Esophagus muscularis mucosa (tissue), 4 donors: ENCODE measurements at regions not wholly inside any gene's neighbourhood (a gene's known extent, or its start where the extent isn't known, plus 50 kb on each side); places are given as distances from the start of the nearest gene placed in this dataset.

ENCODE experiments used
- DNase-seq: peaks from one replicate; pipeline ENCODE4 v3.0.0-alpha.2; 2017; ENCODE audit errors: extremely low spot score
- H3K27ac ChIP-seq, 4 donors: fragments of 200-600 bp; sonication (generic); replicated peaks in 1 of 4; 1 replicate in 3 of 4; 2 replicates in 1 of 4; pipeline ENCODE4 v1.5.1; 2016 to 2019; ENCODE audit warnings: mild to moderate bottlenecking in 1 of 4
- H3K27me3 ChIP-seq, 4 donors: fragments of 200-600 bp; sonication (generic); one replicate each; pipeline versions ENCODE4 v1.5.1 to v1.6.0; 2016 to 2019
- H3K36me3 ChIP-seq, 4 donors: fragments of 200-600 bp; sonication (generic); one replicate each; pipeline ENCODE4 v1.5.1; 2016 to 2019
- H3K4me1 ChIP-seq, 4 donors: fragments of 200-600 bp; sonication (generic); one replicate each; pipeline ENCODE4 v1.5.1; 2016 to 2019
- H3K4me3 ChIP-seq, 4 donors: fragments of 200-600 bp; sonication (generic); 1 replicate in 2 of 4; 2 replicates in 2 of 4; pipeline ENCODE4 v1.5.1; 2016 to 2019; ENCODE audit warnings: mild to moderate bottlenecking in 4 of 4, moderate library complexity in 1 of 4
- H3K9me3 ChIP-seq, 4 donors: fragments of 200-600 bp; sonication (generic); 1 replicate in 3 of 4; 2 replicates in 1 of 4; pipeline ENCODE4 v1.5.1; 2016 to 2019
- EP300 ChIP-seq: sonication (generic); formaldehyde crosslinking; IDR thresholded peaks from one replicate; pipeline ENCODE4 v1.6.1; 2017; ENCODE audit warnings: antibody characterized with exemption
- POLR2A ChIP-seq: fragments of 450-650 bp; IDR thresholded peaks from one replicate; pipeline ENCODE4 v1.6.1; 2017; ENCODE audit warnings: antibody characterized with exemption, moderate library complexity, mild to moderate bottlenecking, low read depth
- POLR2AphosphoS5 ChIP-seq, 2 donors: sonication (generic); formaldehyde crosslinking; IDR thresholded peaks; one replicate each; pipeline ENCODE4 v1.6.1; 2017; ENCODE audit warnings: antibody characterized with exemption in 2 of 2
- WGBS: methylation state at CpG from one replicate; pipeline ENCODE4 v1.1.5; 2018; 5-methylcytosine and 5-hydroxymethylcytosine counted together
- intact Hi-C: fragments of 100-400 bp; cut with DNase I; formaldehyde crosslinking; loops from one replicate; pipeline ENCODE4 v1.15.1; 2023
- TF ChIP-seq, protein P1 (sequence below), 3 experiments: fragments of 200-600 bp in 2 of 3; fragments of 450-650 bp in 1 of 3; sonication (generic) in 2 of 3; IDR thresholded peaks; one replicate each; pipeline ENCODE4 v1.5.1; 2017 to 2019; ENCODE audit warnings: antibody characterized with exemption in 3 of 3, mild to moderate bottlenecking in 2 of 3, moderate library complexity in 1 of 3

DNA sequence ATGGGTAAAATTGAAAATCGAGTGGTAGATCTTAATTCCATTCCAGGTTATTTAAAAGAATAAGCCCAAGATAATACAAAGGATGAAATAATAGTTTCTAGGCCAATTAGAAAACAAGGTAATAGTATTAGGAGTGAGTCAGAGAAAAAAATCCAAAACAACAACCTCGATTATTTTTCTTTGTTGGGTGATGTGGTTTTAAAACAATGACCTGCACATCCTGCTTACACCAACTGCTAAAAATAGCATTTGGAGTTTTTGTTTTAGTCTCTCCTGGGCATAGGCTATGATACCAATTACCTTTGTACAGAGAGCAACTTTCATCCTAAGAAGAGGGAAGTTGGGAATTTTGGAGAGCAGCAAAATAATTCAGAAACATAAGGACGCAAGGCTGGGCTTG lies 101.7 kb upstream of the MYO10 start:
- peaks cover 0 to 5% (median 0%) of the 10 kb centered on the region in 4 donors for H3K9me3 ChIP-seq
- H3K27me3 ChIP-seq: no peaks in the 10 kb centered on the region
- H3K27ac ChIP-seq: no peak overlapping the region
- no peaks in the 10 kb centered on the region for H3K4me1 ChIP-seq
- 59% methylated on average over 3 of the region's 3 CpGs for WGBS
- intact Hi-C loops: no loop called here
- no peaks in the 10 kb centered on the region for H3K36me3 ChIP-seq
- no peak overlapping the region for H3K4me3 ChIP-seq
- no peak for TF ChIP-seq POLR2AphosphoS5 (IDR thresholded peaks at IDR 0.05)
- TF ChIP-seq, protein P1, sequence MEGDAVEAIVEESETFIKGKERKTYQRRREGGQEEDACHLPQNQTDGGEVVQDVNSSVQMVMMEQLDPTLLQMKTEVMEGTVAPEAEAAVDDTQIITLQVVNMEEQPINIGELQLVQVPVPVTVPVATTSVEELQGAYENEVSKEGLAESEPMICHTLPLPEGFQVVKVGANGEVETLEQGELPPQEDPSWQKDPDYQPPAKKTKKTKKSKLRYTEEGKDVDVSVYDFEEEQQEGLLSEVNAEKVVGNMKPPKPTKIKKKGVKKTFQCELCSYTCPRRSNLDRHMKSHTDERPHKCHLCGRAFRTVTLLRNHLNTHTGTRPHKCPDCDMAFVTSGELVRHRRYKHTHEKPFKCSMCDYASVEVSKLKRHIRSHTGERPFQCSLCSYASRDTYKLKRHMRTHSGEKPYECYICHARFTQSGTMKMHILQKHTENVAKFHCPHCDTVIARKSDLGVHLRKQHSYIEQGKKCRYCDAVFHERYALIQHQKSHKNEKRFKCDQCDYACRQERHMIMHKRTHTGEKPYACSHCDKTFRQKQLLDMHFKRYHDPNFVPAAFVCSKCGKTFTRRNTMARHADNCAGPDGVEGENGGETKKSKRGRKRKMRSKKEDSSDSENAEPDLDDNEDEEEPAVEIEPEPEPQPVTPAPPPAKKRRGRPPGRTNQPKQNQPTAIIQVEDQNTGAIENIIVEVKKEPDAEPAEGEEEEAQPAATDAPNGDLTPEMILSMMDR (IDR thresholded peaks at IDR 0.05): no peak
- DNase-seq: no peak

DNA sequence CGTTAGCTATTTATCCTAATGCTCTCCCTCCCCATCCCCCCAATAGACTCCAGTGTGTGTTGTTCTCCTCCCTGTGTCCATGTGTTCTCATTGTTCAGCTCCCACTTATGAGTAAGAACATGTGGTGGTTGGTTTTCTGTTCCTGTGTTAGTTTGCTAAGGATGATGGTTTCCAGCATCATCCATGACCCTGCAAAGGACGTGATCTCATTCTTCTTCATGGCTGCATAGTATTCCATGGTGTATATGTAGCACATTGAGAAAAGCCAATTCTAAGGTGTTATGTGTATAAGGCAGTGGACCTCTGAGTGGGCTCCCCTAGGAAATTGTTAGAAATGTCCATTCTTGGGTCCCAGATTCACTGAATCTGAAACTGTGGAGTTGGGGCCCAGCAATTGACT lies 103.1 kb upstream of the MYO10 start:
- no peaks in the 10 kb centered on the region for H3K27me3 ChIP-seq
- H3K27ac ChIP-seq: no peak overlapping the region
- TF ChIP-seq, protein P1 (IDR thresholded peaks at IDR 0.05): no peak
- no peak for TF ChIP-seq EP300
- H3K9me3 ChIP-seq: peaks cover 0 to 5% (median 0%) of the 10 kb centered on the region in 4 donors
- no peaks in the 10 kb centered on the region for H3K36me3 ChIP-seq
- intact Hi-C loops: no loop called here
- DNase-seq: no peak
- no peak overlapping the region for H3K4me3 ChIP-seq
- no peaks in the 10 kb centered on the region for H3K4me1 ChIP-seq
- WGBS: 93% methylated on average over 2 of the region's 2 CpGs

DNA sequence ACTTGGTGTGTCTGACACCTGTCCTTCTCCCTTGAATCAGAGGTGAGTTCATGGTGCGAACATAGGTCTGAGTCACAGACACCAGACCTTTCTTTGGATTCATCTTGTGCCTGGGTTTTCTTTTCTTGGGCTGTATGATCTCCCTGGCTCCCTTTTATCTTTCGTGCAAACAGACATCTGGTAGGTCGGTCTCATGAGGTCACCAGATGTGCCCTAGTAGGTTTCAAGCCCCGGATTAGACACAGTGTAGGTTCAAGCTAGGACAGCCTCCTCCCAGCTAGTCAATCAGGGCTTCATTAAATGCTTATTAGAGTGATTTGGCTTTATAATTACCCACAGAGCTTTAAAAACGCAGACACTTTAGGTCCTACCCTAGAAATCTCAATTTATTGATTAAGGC lies 106.0 kb upstream of the MYO10 start:
- Histone ChIP-seq H3K27ac (no peak overlapping the region), H3K4me3 (no peak overlapping the region), H3K4me1 (no peaks in the 10 kb centered on the region), H3K27me3 (no peaks in the 10 kb centered on the region), H3K36me3 (no peaks in the 10 kb centered on the region), H3K9me3 (peaks cover 0 to 5% (median 0%) of the 10 kb centered on the region in 4 donors)
- no peak for DNase-seq
- WGBS: 82% methylated on average over 5 of the region's 5 CpGs
- no peak for TF ChIP-seq POLR2A
- TF ChIP-seq, protein P1 (IDR thresholded peaks at IDR 0.05): no peak
- no peak for TF ChIP-seq EP300
- no peak for TF ChIP-seq POLR2AphosphoS5 (IDR thresholded peaks at IDR 0.05)
- intact Hi-C loops: no loop called here

DNA sequence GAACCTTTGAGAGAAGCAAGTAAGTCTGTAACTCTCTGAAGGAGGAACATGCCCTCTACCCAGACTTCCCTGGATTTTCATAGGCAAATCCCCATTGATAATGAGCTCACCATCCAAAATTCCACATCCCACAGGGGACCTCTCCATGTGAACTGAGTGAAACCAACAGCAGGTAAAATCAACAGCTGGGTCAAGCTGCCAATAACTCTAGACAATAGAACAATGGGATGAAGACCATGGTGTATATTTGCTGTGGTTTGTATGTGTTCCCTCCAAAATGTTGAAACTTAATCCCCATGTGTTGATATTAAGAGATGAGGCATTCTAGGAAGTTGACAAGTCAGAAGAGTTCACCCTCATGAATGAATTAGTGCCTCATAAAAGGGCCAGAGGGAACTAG lies 110.2 kb upstream of the MYO10 start:
- Histone ChIP-seq H3K27ac (no peak overlapping the region), H3K27me3 (no peaks in the 10 kb centered on the region), H3K4me3 (no peak overlapping the region), H3K36me3 (no peaks in the 10 kb centered on the region), H3K4me1 (no peaks in the 10 kb centered on the region), H3K9me3 (no peaks in the 10 kb centered on the region)
- intact Hi-C loops: no loop called here
- DNase-seq: no peak
- TF ChIP-seq, protein P1 (IDR thresholded peaks at IDR 0.05): no peak
- TF ChIP-seq POLR2A (no peak), POLR2AphosphoS5 (IDR thresholded peaks at IDR 0.05) (no peak), EP300 (no peak)

DNA sequence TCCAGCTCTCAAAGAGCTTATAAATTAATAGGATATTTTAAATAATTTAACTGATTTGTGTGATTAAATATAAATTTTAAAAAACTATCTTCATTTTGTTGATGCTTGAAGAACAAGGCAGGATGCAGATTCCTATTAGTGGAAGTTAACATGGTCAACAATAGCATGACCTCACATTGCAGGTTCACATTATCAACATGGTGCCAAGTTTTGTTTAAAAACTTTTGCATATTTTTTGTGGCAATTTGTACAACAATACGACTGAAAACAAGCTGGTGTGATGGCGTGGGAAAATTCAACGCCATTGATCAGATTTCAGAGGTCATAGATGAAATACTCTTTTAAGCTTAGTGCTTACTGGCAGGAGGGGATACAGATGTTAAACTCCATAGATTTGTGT lies 114.1 kb upstream of the MYO10 start:
- Histone ChIP-seq H3K9me3 (no peaks in the 10 kb centered on the region), H3K27ac (no peak overlapping the region), H3K4me3 (no peak overlapping the region), H3K4me1 (no peaks in the 10 kb centered on the region), H3K27me3 (no peaks in the 10 kb centered on the region), H3K36me3 (no peaks in the 10 kb centered on the region)
- no peak for TF ChIP-seq POLR2AphosphoS5 (IDR thresholded peaks at IDR 0.05)
- TF ChIP-seq EP300: no peak
- no peak for TF ChIP-seq POLR2A
- TF ChIP-seq, protein P1 (IDR thresholded peaks at IDR 0.05): no peak
- no peak for DNase-seq
- 82% methylated on average over 3 of the region's 3 CpGs for whole genome bisulfite sequencing
- intact Hi-C loops: no loop called here
